AG10803 (cell line): ENCODE measurements at regions not wholly inside any gene's neighbourhood (a gene's known extent, or its start where the extent isn't known, plus 50 kb on each side); places are given as distances from the start of the nearest gene placed in this dataset.
A peak's percentile ranks its signal among the peaks of the same experiment; 100 is the strongest.

ENCODE experiments used
- DNase-seq: peaks from one replicate; pipeline ENCODE4 v3.0.0; 2010; ENCODE audit warnings: low read depth
- H3K4me3 ChIP-seq: 2 replicates; pipeline ENCODE4 v1.5.1; 2011; ENCODE audit warnings: mild to moderate bottlenecking, low read length, control low read depth
- TF ChIP-seq, protein P1 (sequence below): conservative IDR thresholded peaks from 2 replicates; pipeline ENCODE4 v1.5.1; 2011; ENCODE audit warnings: mild to moderate bottlenecking, low read length, control low read depth, inconsistent platforms

DNA sequence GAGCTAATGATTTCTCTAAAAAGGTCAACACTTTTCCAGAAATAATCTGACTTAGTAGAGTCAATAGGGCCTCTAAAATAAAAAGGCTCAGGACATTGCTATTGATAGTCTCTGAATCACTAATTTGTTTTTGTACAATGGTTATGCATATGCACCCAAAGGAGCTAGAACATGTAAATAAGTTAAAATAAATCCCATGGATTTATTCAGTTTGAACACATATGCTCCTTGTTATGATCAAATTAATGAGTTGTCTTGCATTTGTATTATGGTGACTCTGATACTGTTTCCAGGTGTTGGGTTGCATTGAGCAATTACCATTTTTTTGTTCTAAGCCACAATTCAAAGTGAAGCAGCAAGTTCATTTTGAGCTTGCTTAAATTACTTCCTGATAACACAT, 276.0 kb upstream of the TUSC1 start:
- H3K4me3 ChIP-seq, result no peak overlapping the region
- DNase-seq, result no peak
- TF ChIP-seq, protein P1, sequence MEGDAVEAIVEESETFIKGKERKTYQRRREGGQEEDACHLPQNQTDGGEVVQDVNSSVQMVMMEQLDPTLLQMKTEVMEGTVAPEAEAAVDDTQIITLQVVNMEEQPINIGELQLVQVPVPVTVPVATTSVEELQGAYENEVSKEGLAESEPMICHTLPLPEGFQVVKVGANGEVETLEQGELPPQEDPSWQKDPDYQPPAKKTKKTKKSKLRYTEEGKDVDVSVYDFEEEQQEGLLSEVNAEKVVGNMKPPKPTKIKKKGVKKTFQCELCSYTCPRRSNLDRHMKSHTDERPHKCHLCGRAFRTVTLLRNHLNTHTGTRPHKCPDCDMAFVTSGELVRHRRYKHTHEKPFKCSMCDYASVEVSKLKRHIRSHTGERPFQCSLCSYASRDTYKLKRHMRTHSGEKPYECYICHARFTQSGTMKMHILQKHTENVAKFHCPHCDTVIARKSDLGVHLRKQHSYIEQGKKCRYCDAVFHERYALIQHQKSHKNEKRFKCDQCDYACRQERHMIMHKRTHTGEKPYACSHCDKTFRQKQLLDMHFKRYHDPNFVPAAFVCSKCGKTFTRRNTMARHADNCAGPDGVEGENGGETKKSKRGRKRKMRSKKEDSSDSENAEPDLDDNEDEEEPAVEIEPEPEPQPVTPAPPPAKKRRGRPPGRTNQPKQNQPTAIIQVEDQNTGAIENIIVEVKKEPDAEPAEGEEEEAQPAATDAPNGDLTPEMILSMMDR, result no peak

DNA sequence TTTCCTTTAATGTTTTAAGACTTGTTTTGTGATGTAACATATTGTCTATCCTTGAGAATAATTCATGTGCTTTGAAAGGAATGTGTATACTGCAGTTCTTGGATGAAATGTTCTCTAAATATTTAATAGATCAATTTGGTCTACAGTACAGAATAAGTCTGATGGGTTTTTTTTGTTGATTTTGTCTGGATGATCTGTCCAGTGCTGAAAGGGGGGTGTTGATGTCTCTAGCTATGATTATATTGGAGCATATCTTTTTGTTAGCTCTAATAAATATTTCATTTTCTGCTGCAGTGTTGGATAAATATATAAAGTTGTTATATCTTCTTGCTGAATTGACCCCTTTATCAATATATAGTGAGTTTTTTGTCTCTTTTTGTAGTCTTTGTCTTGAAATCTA, 269.9 kb upstream of the TUSC1 start:
- TF ChIP-seq, protein P1, result no peak
- H3K4me3 ChIP-seq, result no peak overlapping the region
- no peak for DNase-seq

DNA sequence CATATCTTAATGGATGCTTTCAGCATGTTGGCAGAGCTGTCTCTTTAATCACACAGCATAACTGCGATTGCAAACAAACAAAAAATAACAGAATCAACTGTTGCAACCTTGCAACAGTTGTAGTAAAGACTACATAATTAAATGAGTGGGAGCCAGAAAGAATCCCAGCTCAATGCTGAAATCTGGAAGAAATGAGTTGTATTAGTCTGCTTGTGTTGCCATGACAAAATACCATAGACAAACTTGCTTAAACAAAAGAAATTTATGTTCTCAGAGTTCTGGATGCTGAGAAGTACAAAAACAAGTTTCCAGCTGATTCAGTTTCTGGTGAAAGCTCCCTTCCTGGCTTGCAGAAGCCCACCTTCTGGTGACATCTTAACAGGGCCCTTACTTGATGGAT, 260.9 kb upstream of the TUSC1 start:
- no peak overlapping the region for H3K4me3 ChIP-seq
- DNase-seq, result peak; percentile 65
- TF ChIP-seq, protein P1, result no peak

DNA sequence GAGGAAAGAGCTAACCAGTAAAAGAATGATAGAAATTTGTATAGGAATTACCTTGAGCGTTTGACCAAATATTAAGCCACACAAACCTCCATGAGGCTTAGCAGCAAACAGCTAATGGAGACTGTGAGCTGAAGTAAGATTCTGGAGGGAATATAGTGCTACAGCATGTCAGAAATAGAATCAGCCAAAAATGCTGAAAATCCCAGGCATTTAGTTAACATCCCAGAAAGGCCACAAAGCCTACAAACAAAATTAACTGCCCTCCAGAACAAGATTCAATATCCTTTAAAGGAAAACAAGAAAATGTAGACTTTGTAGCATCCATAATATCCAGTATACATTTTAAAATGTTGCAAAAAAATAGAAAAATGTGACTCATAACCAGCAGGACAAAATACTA, 257.8 kb upstream of the TUSC1 start:
- TF ChIP-seq, protein P1, result no peak

DNA sequence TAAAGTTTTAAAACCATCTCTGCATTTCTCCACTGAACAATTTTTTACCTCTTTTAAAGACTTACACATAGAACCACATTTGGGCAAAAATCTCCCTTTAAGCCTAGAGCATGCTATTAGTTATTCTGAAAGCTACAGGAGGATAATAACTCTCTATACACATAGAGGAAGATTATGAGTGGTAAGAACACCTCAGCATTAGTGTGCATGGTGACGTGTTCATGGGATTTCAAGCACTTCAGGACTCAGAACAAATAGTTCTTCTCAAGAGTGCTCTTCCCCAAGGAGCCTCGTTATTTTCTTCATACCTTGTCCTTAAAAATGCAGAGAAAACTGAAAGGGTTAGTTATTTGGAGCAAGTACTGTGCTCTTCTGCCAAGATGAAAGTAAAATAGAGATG, 256.9 kb upstream of the TUSC1 start:
- peak; percentile 22 for DNase-seq
- no peak overlapping the region for H3K4me3 ChIP-seq
- TF ChIP-seq, protein P1, result no peak

More for the DNA sequence above, 257.8 kb upstream of the TUSC1 start:
- peak; percentile 66 for DNase-seq
- H3K4me3 ChIP-seq, result no peak overlapping the region

DNA sequence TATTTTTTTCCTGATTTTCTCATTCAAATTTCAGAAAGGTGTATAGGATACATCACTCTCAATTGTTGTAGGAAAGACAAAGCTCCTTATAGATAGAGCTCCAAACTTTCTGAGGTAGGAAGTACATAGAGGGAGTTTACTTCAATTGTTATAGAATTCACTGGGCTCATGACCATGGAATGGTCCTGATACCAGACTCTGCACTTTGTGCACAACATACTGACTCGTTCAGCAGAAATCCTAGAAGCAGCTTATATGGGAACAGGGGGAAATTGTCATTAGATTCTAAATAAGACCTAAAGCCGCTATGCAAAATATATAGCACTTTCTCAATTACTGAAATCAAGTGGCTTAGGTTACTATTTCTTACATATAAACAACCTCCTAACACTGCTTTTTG, 240.5 kb upstream of the TUSC1 start:
- no peak overlapping the region for H3K4me3 ChIP-seq
- no peak for DNase-seq

DNA sequence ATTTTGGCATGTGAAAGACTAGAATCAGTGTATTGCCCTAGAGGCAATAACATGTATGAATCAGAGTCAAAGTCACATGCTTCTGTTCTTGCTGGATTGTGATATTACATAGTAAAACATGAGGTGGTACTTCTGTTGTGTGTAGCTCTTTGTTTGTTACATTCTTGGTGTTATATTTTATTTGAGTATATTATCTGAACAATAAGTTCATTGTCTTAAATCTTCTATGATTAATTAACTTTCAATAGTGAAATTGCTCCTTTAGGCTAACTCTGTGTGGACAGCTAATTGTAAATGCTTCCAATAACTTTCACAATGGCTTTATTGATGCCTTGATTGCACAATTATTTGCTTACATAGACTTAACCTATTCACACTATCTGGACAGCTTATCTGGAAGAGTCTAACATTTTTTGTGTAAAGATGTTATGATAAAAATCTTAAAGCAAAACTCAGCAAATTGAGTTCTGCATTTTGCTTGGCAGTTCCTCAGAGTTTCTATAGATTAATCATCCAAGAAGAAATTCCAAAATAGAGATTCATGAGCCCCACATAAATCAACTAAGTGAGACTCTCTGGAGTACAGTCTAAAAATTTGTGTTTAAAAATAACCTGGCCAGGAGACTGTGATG, 239.6 kb upstream of the TUSC1 start:
- H3K4me3 ChIP-seq, result no peak overlapping the region
- peak; percentile 20 for DNase-seq
- TF ChIP-seq, protein P1, result no peak

More for the DNA sequence above, 240.5 kb upstream of the TUSC1 start:
- TF ChIP-seq, protein P1, result no peak
